Ishikawa (cell line): ENCODE measurements at regions not wholly inside any gene's neighbourhood (a gene's known extent, or its start where the extent isn't known, plus 50 kb on each side); places are given as distances from the start of the nearest gene placed in this dataset.

Source experiments
- CEBPB ChIP-seq: IDR thresholded peaks from 2 replicates; pipeline ENCODE4 v1.6.1; 2012
- CREB1 ChIP-seq: IDR thresholded peaks from 2 replicates; pipeline ENCODE4 v1.6.1; 2012; ENCODE audit warnings: low read depth
- EGR1 ChIP-seq: IDR thresholded peaks from 2 replicates; pipeline ENCODE4 v1.6.1; 2012
- EP300 ChIP-seq: IDR thresholded peaks from 2 replicates; pipeline ENCODE4 v1.6.1; 2012; ENCODE audit warnings: borderline replicate concordance
- FOXM1 ChIP-seq: IDR thresholded peaks from 2 replicates; pipeline ENCODE4 v1.6.1; 2012; ENCODE audit warnings: low read depth, borderline replicate concordance
- MAX ChIP-seq: IDR thresholded peaks from 2 replicates; pipeline ENCODE4 v1.6.1; 2012
- NFIC ChIP-seq: IDR thresholded peaks from 2 replicates; pipeline ENCODE4 v1.6.1; 2012
- RAD21 ChIP-seq: IDR thresholded peaks from 2 replicates; pipeline ENCODE4 v1.6.1; 2012; ENCODE audit warnings: low read depth
- REST ChIP-seq: IDR thresholded peaks from 2 replicates; pipeline ENCODE4 v1.6.1; 2012; ENCODE audit warnings: low read depth, mild to moderate bottlenecking
- TAF1 ChIP-seq: IDR thresholded peaks from 2 replicates; pipeline ENCODE4 v1.6.1; 2012; ENCODE audit warnings: low read depth, mild to moderate bottlenecking
- TCF12 ChIP-seq: IDR thresholded peaks from 2 replicates; pipeline ENCODE4 v1.6.1; 2012; ENCODE audit warnings: low read depth
- TEAD4 ChIP-seq: IDR thresholded peaks from 2 replicates; pipeline ENCODE4 v1.6.1; 2012
- USF1 ChIP-seq: IDR thresholded peaks from 2 replicates; pipeline ENCODE4 v1.6.1; 2012
- YY1 ChIP-seq: IDR thresholded peaks from 2 replicates; pipeline ENCODE4 v1.6.1; 2012; ENCODE audit warnings: low read depth
- ZBTB7A ChIP-seq: IDR thresholded peaks from 2 replicates; pipeline ENCODE4 v1.6.1; 2012; ENCODE audit warnings: low read depth

- TF ChIP-seq TEAD4 (no peak), ZBTB7A (no peak)
These were observed 106.5 kb downstream of the CDH26 start for GRCh38 chr20:60064554-60065196.

GRCh38 chr20:60065741-60066437 lies 107.7 kb downstream of the CDH26 start:
- TF ChIP-seq EP300 (no peak), MAX (no peak), FOXM1 (no peak), RAD21 (no peak), TCF12 (no peak), ZBTB7A (no peak), REST (no peak), EGR1 (no peak), NFIC (no peak), YY1 (no peak), USF1 (no peak), CEBPB (no peak), TEAD4 (no peak), TAF1 (no peak), CREB1 (no peak)

- TF ChIP-seq FOXM1 (no peak), YY1 (no peak), TAF1 (no peak), REST (no peak), NFIC (no peak), RAD21 (no peak), MAX (no peak), TEAD4 (no peak), EP300 (no peak), EGR1 (no peak), CEBPB (no peak), ZBTB7A (no peak), USF1 (no peak), CREB1 (no peak), TCF12 (no peak)
These were observed 108.2 kb downstream of the CDH26 start for GRCh38 chr20:60066438-60066823.

GRCh38 chr20:60068509-60068908 lies 110.3 kb downstream of the CDH26 start:
- no peak for TF ChIP-seq EP300
- TF ChIP-seq NFIC = no peak
- TF ChIP-seq REST = no peak
- TF ChIP-seq TCF12 = no peak
- no peak for TF ChIP-seq CREB1
- no peak for TF ChIP-seq YY1
- TF ChIP-seq RAD21 = no peak
- no peak for TF ChIP-seq FOXM1
- no peak for TF ChIP-seq CEBPB
- no peak for TF ChIP-seq USF1
- TF ChIP-seq MAX = no peak
- no peak for TF ChIP-seq ZBTB7A
- no peak for TF ChIP-seq TEAD4
- no peak for TF ChIP-seq TAF1
